ENCODE measurements at regions not wholly inside any gene's neighbourhood (a gene's known extent, or its start where the extent isn't known, plus 50 kb on each side); places are given as distances from the start of the nearest gene placed in this dataset.

GRCh38 chr16:59737274-59737673 is 1003.2 kb upstream of the GOT2 start:
- Histone ChIP-seq H3K27me3 (ENCODE audit: insufficient read depth) (no peaks in the 10 kb centered on the region), H3F3A (replicated peaks; ENCODE audit: insufficient read depth) (no peaks in the 10 kb centered on the region), H3K9me3 (no peaks in the 10 kb centered on the region), H3K4me1 (ENCODE audit: control insufficient read depth in 1 of 2, insufficient read depth in 2 of 2, low read depth in 1 of 2, low read length in 1 of 2) (no peaks in the 10 kb centered on the region), H3K36me3 (replicated peaks in 1 of 2; ENCODE audit: control insufficient read depth in 1 of 2, insufficient read depth in 2 of 2, low read length in 1 of 2) (no peaks in the 10 kb centered on the region), H3K4me2 (no peak overlapping the region), H3K79me2 (ENCODE audit: insufficient read depth) (no peaks in the 10 kb centered on the region), H3K9ac (no peak overlapping the region), H4K20me1 (ENCODE audit: insufficient read depth) (no peaks in the 10 kb centered on the region), H3K27ac (ENCODE audit: low read depth in 2 of 2, low read length in 1 of 2) (no peak overlapping the region), H3K9me2 (no peaks in the 10 kb centered on the region), H2AFZ (ENCODE audit: low read depth) (no peak overlapping the region), H3K4me3 (ENCODE audit: low read depth in 2 of 2, low read length in 1 of 2) (no peak overlapping the region)
- WGBS (ENCODE audit: low lambda C conversion rate) = 6% methylated on average over 1 of the region's 1 CpG
- no peak for TF ChIP-seq RXRA (IDR thresholded peaks at IDR 0.05; ENCODE audit: borderline replicate concordance, low read depth)
- no peak for DNase-seq
- CTCF ChIA-PET = no interaction called here
- POLR2A ChIA-PET = no interaction called here

DNA sequence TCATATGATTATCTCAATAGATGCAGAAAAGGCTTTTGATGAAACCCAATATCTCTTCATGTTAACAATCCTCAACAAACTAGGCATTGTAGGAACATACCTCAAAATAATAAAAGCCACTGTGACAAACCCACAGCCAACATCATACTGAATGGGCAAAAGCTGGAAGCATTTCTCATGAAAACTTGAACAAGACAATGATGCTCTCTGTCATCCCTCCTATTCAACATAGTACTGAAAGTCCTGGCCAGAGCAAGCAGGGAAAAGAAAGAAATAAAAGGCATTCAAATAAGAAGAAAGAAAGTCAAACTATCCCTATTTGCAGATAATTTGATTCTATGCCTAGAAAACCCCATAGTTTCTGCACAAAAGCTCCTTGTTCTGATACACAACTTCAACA is 999.2 kb upstream of the GOT2 start:
- TF ChIP-seq SMC3 (IDR thresholded peaks at IDR 0.05; ENCODE audit: low read depth, low read length) = no peak
- TF ChIP-seq MEF2A (IDR thresholded peaks at IDR 0.05; ENCODE audit: borderline replicate concordance, low read depth) = no peak
- TF ChIP-seq, protein P1, sequence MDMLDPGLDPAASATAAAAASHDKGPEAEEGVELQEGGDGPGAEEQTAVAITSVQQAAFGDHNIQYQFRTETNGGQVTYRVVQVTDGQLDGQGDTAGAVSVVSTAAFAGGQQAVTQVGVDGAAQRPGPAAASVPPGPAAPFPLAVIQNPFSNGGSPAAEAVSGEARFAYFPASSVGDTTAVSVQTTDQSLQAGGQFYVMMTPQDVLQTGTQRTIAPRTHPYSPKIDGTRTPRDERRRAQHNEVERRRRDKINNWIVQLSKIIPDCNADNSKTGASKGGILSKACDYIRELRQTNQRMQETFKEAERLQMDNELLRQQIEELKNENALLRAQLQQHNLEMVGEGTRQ (IDR thresholded peaks at IDR 0.05; ENCODE audit: borderline replicate concordance, low read depth, low read length) = no peak
- no peak for TF ChIP-seq MXI1 (IDR thresholded peaks at IDR 0.05; ENCODE audit: low read depth, low read length)
- TF ChIP-seq PBX3 (IDR thresholded peaks at IDR 0.05) = no peak
- no peak for TF ChIP-seq NRF1 (IDR thresholded peaks at IDR 0.05; ENCODE audit: low read depth, low read length)
- TF ChIP-seq CHD2 (IDR thresholded peaks at IDR 0.05; ENCODE audit: low read length, partially characterized antibody) = no peak
- no peak for TF ChIP-seq TCF12 (IDR thresholded peaks at IDR 0.05)
- no peak for TF ChIP-seq EZH2phosphoT487 (IDR thresholded peaks at IDR 0.05; ENCODE audit: borderline replicate concordance, low read depth)
- no peaks in the 10 kb centered on the region for H3K36me3 ChIP-seq (replicated peaks in 1 of 2; ENCODE audit: control insufficient read depth in 1 of 2, insufficient read depth in 2 of 2, low read length in 1 of 2)
- no peaks in the 10 kb centered on the region for H3K4me1 ChIP-seq (ENCODE audit: control insufficient read depth in 1 of 2, insufficient read depth in 2 of 2, low read depth in 1 of 2, low read length in 1 of 2)
- ChIA-PET CTCF (interaction anchor here (0.9 kb wide), 1 partner anchor 10 kb away, joined by 3 read pairs; no protein-coding TSS in a partner anchor), POLR2A (no interaction called here)
- H3K9me3 ChIP-seq = no peaks in the 10 kb centered on the region
- no peak for DNase-seq
- no peaks in the 10 kb centered on the region for H3K79me2 ChIP-seq (ENCODE audit: insufficient read depth)
- no peak overlapping the region for H3K4me2 ChIP-seq
- no peak overlapping the region for H3K4me3 ChIP-seq (ENCODE audit: low read depth in 2 of 2, low read length in 1 of 2)
- no peaks in the 10 kb centered on the region for H4K20me1 ChIP-seq (ENCODE audit: insufficient read depth)
- no peak overlapping the region for H3K27ac ChIP-seq (ENCODE audit: low read depth in 2 of 2, low read length in 1 of 2)
- no peak overlapping the region for H3K9ac ChIP-seq
- H3K27me3 ChIP-seq (ENCODE audit: insufficient read depth) = no peaks in the 10 kb centered on the region
- no peak overlapping the region for H2AFZ ChIP-seq (ENCODE audit: low read depth)
- no peaks in the 10 kb centered on the region for H3F3A ChIP-seq (replicated peaks; ENCODE audit: insufficient read depth)
- H3K9me2 ChIP-seq = no peaks in the 10 kb centered on the region

DNA sequence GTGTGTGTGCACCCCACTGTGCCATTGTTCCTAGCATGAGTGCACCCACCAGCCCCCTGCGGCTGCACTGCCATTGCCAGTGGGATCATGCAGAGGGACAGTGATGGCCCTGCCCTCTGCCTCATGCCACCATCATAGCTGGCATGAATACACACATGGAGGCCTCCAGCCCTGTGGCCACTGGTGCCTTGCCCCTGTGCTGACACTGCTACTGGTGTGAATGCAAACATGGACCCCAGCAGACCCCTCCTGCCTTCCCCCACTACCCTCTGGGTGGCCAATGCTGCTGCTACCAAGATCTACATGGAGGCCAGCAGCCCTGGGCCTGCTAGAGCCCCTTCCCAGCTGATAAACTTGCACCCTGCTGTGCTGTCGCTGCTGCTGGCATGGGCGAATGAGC is 995.5 kb upstream of the GOT2 start:
- ChIA-PET POLR2A (no interaction called here), CTCF (no interaction called here)
- Histone ChIP-seq H3K9me3 (no peaks in the 10 kb centered on the region), H3K27me3 (ENCODE audit: insufficient read depth) (no peaks in the 10 kb centered on the region), H2AFZ (ENCODE audit: low read depth) (no peak overlapping the region), H3K9me2 (no peaks in the 10 kb centered on the region), H3K79me2 (ENCODE audit: insufficient read depth) (no peaks in the 10 kb centered on the region), H3K4me3 (ENCODE audit: low read depth in 2 of 2, low read length in 1 of 2) (no peak overlapping the region), H3K27ac (ENCODE audit: low read depth in 2 of 2, low read length in 1 of 2) (no peak overlapping the region), H3K36me3 (replicated peaks in 1 of 2; ENCODE audit: control insufficient read depth in 1 of 2, insufficient read depth in 2 of 2, low read length in 1 of 2) (no peaks in the 10 kb centered on the region), H3K4me2 (no peak overlapping the region), H4K20me1 (ENCODE audit: insufficient read depth) (no peaks in the 10 kb centered on the region), H3F3A (replicated peaks; ENCODE audit: insufficient read depth) (no peaks in the 10 kb centered on the region), H3K9ac (no peak overlapping the region), H3K4me1 (ENCODE audit: control insufficient read depth in 1 of 2, insufficient read depth in 2 of 2, low read depth in 1 of 2, low read length in 1 of 2) (no peaks in the 10 kb centered on the region)
- no peak for DNase-seq
- 20% methylated on average over 2 of the region's 3 CpGs for WGBS (ENCODE audit: low lambda C conversion rate)
- TF ChIP-seq YY1 (IDR thresholded peaks at IDR 0.05; ENCODE audit: low read depth) (no peak), FOXM1 (IDR thresholded peaks at IDR 0.05; ENCODE audit: low read depth) (no peak), RXRA (IDR thresholded peaks at IDR 0.05; ENCODE audit: borderline replicate concordance, low read depth) (no peak), FOSL2 (IDR thresholded peaks at IDR 0.05; ENCODE audit: borderline replicate concordance, low read depth) (no peak), NFIC (IDR thresholded peaks at IDR 0.05; ENCODE audit: borderline replicate concordance) (no peak), RCOR1 (IDR thresholded peaks at IDR 0.05; ENCODE audit: low read length) (no peak), EZH2phosphoT487 (IDR thresholded peaks at IDR 0.05; ENCODE audit: borderline replicate concordance, low read depth) (no peak), SIN3A (IDR thresholded peaks at IDR 0.05; ENCODE audit: borderline replicate concordance, low read depth, low read length) (no peak), ZBTB33 (IDR thresholded peaks at IDR 0.05; ENCODE audit: borderline replicate concordance, low read depth) (no peak), POLR2AphosphoS5 (IDR thresholded peaks at IDR 0.05; ENCODE audit: low read depth, low read length) (no peak)
- TF ChIP-seq, protein P2, sequence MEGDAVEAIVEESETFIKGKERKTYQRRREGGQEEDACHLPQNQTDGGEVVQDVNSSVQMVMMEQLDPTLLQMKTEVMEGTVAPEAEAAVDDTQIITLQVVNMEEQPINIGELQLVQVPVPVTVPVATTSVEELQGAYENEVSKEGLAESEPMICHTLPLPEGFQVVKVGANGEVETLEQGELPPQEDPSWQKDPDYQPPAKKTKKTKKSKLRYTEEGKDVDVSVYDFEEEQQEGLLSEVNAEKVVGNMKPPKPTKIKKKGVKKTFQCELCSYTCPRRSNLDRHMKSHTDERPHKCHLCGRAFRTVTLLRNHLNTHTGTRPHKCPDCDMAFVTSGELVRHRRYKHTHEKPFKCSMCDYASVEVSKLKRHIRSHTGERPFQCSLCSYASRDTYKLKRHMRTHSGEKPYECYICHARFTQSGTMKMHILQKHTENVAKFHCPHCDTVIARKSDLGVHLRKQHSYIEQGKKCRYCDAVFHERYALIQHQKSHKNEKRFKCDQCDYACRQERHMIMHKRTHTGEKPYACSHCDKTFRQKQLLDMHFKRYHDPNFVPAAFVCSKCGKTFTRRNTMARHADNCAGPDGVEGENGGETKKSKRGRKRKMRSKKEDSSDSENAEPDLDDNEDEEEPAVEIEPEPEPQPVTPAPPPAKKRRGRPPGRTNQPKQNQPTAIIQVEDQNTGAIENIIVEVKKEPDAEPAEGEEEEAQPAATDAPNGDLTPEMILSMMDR (IDR thresholded peaks at IDR 0.05) = no peak

Measured in SK-N-SH (cell line).